HCT116 (cell line): ENCODE measurements at regions not wholly inside any gene's neighbourhood (a gene's known extent, or its start where the extent isn't known, plus 50 kb on each side); places are given as distances from the start of the nearest gene placed in this dataset.

Source experiments
- ATF3 ChIP-seq: IDR thresholded peaks from 2 replicates; pipeline ENCODE4 v1.6.1; 2012
- CTCF ChIP-seq, 3 experiments: fragments of 200-600 bp in 1 of 3; sonication (generic) in 1 of 3; IDR thresholded peaks in 2 of 3; conservative IDR thresholded peaks in 1 of 3; 2 replicates each; pipeline ENCODE4 v1.5.1; 2012 to 2017; ENCODE audit warnings: low read depth in 2 of 3, low read length in 2 of 3, antibody characterized with exemption in 1 of 3, borderline replicate concordance in 1 of 3, control low read depth in 1 of 3, mild to moderate bottlenecking in 1 of 3, mixed read lengths in 1 of 3, mixed run types in 1 of 3, moderate library complexity in 1 of 3; ENCODE audit not compliant: insufficient read depth in 1 of 3
- EGR1 ChIP-seq: IDR thresholded peaks from 2 replicates; pipeline ENCODE4 v1.6.1; 2012; ENCODE audit warnings: low read depth
- EZH2 ChIP-seq: fragments of 200-600 bp; sonication (generic); IDR thresholded peaks from 2 replicates; pipeline ENCODE4 v1.6.1; 2017; ENCODE audit warnings: antibody characterized with exemption, mixed run types
- POLR2A ChIP-seq: IDR thresholded peaks from 2 replicates; pipeline ENCODE4 v1.7.0; 2011; ENCODE audit warnings: borderline replicate concordance; ENCODE audit not compliant: insufficient read depth, insufficient read length; ENCODE audit errors: extremely low read depth
- POLR2AphosphoS5 ChIP-seq: IDR thresholded peaks from 2 replicates; pipeline ENCODE4 v1.6.1; 2011; ENCODE audit warnings: mild to moderate bottlenecking, low read depth, low read length, moderate library complexity
- RAD21 ChIP-seq: IDR thresholded peaks from 2 replicates; pipeline ENCODE4 v1.6.1; 2012; ENCODE audit warnings: low read depth, mild to moderate bottlenecking
- REST ChIP-seq: IDR thresholded peaks from 2 replicates; pipeline ENCODE4 v1.6.1; 2012; ENCODE audit warnings: low read depth
- SIN3A ChIP-seq: IDR thresholded peaks from 2 replicates; pipeline ENCODE4 v1.6.1; 2012; ENCODE audit warnings: low read depth
- SRF ChIP-seq: IDR thresholded peaks from 2 replicates; pipeline ENCODE4 v1.6.1; 2012; ENCODE audit warnings: low read depth
- TCF7L2 ChIP-seq: IDR thresholded peaks from 2 replicates; pipeline ENCODE4 v1.7.0; 2011; ENCODE audit warnings: borderline replicate concordance, inconsistent platforms; ENCODE audit not compliant: insufficient read depth, insufficient read length; ENCODE audit errors: extremely low read depth
- YY1 ChIP-seq: IDR thresholded peaks from 2 replicates; pipeline ENCODE4 v1.6.1; 2011; ENCODE audit warnings: low read length, low read depth, moderate library complexity, mild to moderate bottlenecking; ENCODE audit not compliant: insufficient replicate concordance; ENCODE audit errors: extremely low read depth
- ZNF274 ChIP-seq: fragments of 200-500 bp; sonication (Bioruptor generic); IDR thresholded peaks from 2 replicates; pipeline ENCODE4 v1.6.1; 2014; ENCODE audit warnings: mild to moderate bottlenecking, low read depth, low read length, inconsistent platforms

- TF ChIP-seq CTCF (IDR thresholded peaks at IDR 0.05 in 2 of 3, conservative IDR thresholded peaks at IDR 0.05 in 1 of 3; ENCODE audit: borderline replicate concordance in 1 of 3, insufficient read depth in 1 of 3, low read depth in 2 of 3, low read length in 2 of 3) (no peak), EZH2 (no peak), POLR2A (no peak), REST (no peak), YY1 (no peak), ZNF274 (no peak), POLR2AphosphoS5 (no peak), SIN3A (no peak), EGR1 (no peak), SRF (no peak), RAD21 (no peak), TCF7L2 (no peak), ATF3 (no peak)
These were observed 642.1 kb downstream of the EPM2A start for GRCh38 chr6:145093226-145093625.
